Stimulated activated CD4-positive, alpha-beta T cell treated with anti-CD3 and anti-CD28 coated beads, Interleukin-15, amount 100 ng/mL, for 24 hours (primary cell): ENCODE measurements at regions not wholly inside any gene's neighbourhood (a gene's known extent, or its start where the extent isn't known, plus 50 kb on each side); places are given as distances from the start of the nearest gene placed in this dataset.
A peak's percentile ranks its signal among the peaks of the same experiment; 100 is the strongest.
"Not testable (repeated sequence)": the region's sequence is repeated elsewhere in the genome, so short reads cannot be mapped to it uniquely, and the experiment has no call there.

Experiments
- DNase-seq: peaks from one replicate; pipeline ENCODE4 v3.0.0-alpha.2; 2020

GRCh38 chr9:120338340-120338739, 241.6 kb downstream of the CDK5RAP2 start:
- no peak for DNase-seq

DNA sequence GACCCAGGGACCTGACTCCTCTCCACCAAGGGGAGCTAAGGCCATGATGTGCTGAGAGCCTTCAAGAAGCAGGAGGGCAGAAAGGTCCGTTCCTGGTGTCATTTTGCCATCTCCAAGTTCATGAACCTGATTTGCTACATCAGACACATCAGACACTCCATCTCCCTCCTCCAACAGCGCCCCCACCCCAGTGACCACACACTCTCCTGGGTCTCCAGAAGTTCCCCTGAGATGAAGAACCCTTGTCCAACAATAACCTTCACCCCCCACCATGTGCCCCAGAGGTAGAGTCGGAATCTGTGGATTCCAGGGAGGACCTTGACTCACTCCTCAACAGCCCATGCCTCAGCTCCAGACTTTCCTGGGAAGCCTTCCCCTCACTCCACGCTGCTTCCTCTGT, 242.8 kb downstream of the CDK5RAP2 start:
- no peak for DNase-seq

GRCh38 chr9:120336753-120337090, 243.2 kb downstream of the CDK5RAP2 start:
- no peak for DNase-seq

- peak; percentile 29 for DNase-seq
Observed at GRCh38 chr9:120336021-120336752, 243.8 kb downstream of the CDK5RAP2 start.

GRCh38 chr9:120331913-120332312, 248.1 kb downstream of the CDK5RAP2 start:
- no peak for DNase-seq

GRCh38 chr9:120330031-120330430, 249.9 kb downstream of the CDK5RAP2 start:
- DNase-seq: no peak

- no peak for DNase-seq
Observed at GRCh38 chr9:120327322-120327721, 252.6 kb downstream of the CDK5RAP2 start.

DNA sequence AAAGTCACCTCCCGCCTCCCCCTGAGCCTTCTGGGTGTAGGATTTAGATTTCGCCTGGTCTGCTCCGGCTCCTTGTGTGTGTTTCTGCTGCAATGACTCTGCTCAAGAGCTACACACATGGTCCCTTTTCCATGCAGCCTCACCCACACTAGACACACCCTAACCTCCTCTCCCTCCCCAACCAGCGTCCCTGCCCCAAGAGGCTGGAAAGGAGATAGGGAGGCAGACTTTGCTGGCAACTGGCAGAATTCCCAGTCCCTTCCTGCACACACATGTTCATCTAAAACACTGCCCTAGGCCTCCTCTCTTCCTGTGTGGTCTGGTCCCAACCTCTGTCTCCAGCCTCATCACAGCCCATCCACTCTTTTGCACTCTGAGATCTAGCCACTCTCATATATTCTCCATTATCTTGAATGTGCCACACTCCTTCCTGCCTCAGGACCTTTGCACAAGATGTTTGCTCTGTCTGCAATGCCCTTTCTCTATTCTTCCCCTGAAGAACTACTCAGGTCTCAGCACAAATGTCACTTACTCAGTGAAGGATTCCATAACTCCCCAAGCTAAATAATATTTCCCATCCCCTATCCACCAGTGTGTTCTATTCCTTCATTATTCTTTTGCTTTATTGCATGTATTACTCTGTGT, 253.8 kb downstream of the CDK5RAP2 start:
- no peak for DNase-seq

- DNase-seq: no peak
Observed at GRCh38 chr9:120324996-120325642, 254.8 kb downstream of the CDK5RAP2 start.

- DNase-seq: no peak
Observed at GRCh38 chr9:120324461-120324860, 255.5 kb downstream of the CDK5RAP2 start.

- no peak for DNase-seq
Observed at GRCh38 chr9:120323125-120323524, 256.8 kb downstream of the CDK5RAP2 start.

DNA sequence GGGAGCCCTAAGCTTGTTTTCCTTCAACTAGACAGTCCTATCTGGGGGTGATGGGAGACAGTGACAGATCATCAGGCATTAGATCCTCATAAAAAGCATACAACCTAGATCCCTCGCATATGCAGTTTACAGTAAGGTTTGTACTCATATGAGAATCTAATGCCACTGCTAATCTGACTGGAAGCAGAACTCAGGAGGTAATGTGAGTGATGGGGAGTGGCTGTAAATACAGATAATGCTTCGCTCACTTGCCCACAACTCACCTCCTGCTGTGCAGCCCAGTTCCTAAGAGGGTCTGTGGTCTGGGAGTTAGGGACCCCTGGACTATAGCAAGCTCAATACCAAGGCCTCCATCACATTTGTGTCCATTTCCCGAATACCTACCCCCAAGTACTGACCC, 260.5 kb downstream of the CDK5RAP2 start:
- no peak for DNase-seq

DNA sequence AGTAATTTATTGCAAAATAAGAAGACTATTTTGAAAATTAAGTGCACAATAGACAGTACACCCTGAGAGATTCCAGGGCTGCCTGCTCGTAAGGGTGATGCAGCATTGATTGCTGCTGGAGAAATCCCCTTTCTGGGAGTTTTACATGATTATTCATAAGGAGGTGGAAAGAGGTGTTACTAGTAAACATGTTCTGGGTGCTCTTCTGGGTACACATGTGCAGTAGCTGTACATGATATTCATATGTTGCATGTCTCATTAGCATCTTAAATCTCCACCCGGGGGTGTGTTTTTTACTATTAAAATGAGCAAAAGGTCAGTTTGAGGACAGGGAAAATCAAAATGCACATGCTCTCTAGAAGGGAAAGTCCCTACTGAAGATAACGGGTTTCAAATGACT, 264.8 kb downstream of the CDK5RAP2 start:
- no peak for DNase-seq

- DNase-seq: no peak
Observed at GRCh38 chr9:120312031-120312430, 267.9 kb downstream of the CDK5RAP2 start.

- DNase-seq: no peak
Observed at GRCh38 chr9:120310035-120310434, 269.9 kb downstream of the CDK5RAP2 start.

DNA sequence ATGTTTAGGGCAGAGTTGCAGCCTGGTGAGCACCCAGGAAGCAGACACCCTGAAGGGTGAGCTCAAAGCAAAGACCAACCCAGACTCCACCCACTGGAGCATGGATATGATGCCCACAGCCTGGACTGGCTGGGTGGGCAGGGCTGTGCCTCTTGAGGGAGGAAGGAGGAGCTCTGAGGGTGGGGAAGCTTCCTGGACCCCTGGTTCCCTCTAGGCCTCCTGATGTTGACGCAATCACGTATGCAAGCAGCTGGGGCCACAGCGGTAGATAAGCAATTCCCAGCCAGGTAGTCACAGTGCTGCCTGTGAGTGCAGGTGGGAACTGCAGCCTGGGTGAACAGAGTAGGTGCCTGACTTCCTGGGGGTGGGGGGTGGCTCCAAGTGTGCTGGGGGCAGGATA, 271.5 kb downstream of the CDK5RAP2 start:
- DNase-seq: no peak

DNA sequence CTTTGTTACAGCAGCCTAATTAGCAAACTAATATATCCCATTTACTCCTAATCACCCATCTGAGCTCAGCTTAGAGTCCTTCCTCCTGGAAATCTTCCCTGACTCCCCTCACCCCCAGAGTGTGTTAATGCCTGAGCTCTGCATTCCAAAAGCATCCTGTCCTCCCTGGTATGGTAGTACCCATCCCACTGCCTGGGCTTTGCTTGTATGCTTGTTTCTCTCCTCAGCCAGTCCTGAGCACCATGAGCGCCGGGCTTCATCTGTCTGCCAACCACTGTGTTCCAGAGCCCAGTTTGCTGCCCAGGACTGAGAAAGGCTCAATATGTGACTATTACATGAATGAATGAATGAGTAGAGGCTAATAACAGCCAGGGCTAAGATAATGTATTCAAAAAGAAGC, 272.4 kb downstream of the CDK5RAP2 start:
- DNase-seq: no peak

- DNase-seq: no peak
Observed at GRCh38 chr9:120306561-120306960, 273.4 kb downstream of the CDK5RAP2 start.

- DNase-seq: no peak
Observed at GRCh38 chr9:120306088-120306487, 273.9 kb downstream of the CDK5RAP2 start.

GRCh38 chr9:120304896-120305295, 275.1 kb downstream of the CDK5RAP2 start:
- not testable (repeated sequence) for DNase-seq

DNA sequence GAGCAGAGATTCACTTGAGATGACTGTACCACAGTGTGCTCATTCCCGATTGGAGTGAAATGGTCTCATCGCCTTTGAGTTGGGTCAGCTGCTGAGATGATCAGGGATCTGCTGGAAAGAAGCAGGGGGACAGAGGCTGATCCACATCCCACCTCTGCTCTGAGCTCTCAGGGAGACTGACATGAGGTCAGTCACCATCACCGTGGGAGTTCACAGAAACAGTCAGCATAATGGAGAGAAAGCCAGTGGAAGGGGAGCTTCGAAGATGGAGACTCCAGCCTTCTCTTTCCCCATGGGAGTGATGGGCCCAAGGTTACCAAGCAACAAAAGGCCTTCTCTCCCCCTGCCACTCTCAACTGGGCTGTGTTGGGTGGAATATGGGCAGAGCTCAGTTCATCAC, 276.4 kb downstream of the CDK5RAP2 start:
- no peak for DNase-seq

DNA sequence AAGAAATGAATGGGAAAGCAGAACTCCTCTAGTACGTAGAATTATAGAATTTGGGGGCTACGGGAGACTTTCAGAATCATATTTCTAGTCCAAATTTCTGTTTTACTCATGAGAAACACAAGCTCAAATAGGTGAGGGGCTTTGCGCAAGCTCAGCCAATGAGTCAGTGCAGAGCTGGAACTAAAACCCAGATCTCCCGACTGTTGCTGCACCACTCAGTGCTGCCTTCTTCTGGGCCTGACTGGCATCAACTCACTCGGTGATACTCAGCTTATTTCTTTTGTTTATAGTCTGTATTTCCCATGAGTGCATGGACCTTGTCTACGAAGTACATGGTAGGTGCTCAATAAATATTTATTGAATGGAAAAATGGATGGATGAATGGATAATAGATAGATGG, 280.2 kb downstream of the CDK5RAP2 start:
- no peak for DNase-seq

- no peak for DNase-seq
Observed at GRCh38 chr9:120294003-120294402, 286.0 kb downstream of the CDK5RAP2 start.

- no peak for DNase-seq
Observed at GRCh38 chr9:120292606-120293005, 287.4 kb downstream of the CDK5RAP2 start.
